ENCODE measurements at regions not wholly inside any gene's neighbourhood (a gene's known extent, or its start where the extent isn't known, plus 50 kb on each side); places are given as distances from the start of the nearest gene placed in this dataset.

DNA sequence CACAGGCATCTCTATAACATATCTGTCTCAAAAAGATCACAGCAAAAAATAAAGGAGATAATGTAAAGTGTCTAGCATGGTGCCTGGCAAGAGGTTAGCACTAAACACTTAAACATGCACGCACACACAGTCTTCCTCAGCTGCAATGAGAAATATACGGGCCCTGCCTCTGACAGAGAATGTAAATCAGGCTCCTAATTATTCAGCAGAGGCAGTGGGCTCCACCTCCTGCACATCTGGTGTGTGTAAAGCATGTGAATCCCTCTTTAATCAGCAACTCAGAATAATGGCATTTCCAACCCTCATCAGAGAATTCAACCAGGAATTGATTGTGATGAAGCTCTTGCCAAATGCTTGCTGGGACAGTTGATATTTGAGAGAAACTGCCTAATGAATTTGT is 85.6 kb upstream of the KCNA3 start:
- H3K4me3 ChIP-seq = no peak overlapping the region
- no peak for TF ChIP-seq POLR2A (IDR thresholded peaks at IDR 0.05)
- TF ChIP-seq, protein P1, sequence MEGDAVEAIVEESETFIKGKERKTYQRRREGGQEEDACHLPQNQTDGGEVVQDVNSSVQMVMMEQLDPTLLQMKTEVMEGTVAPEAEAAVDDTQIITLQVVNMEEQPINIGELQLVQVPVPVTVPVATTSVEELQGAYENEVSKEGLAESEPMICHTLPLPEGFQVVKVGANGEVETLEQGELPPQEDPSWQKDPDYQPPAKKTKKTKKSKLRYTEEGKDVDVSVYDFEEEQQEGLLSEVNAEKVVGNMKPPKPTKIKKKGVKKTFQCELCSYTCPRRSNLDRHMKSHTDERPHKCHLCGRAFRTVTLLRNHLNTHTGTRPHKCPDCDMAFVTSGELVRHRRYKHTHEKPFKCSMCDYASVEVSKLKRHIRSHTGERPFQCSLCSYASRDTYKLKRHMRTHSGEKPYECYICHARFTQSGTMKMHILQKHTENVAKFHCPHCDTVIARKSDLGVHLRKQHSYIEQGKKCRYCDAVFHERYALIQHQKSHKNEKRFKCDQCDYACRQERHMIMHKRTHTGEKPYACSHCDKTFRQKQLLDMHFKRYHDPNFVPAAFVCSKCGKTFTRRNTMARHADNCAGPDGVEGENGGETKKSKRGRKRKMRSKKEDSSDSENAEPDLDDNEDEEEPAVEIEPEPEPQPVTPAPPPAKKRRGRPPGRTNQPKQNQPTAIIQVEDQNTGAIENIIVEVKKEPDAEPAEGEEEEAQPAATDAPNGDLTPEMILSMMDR (IDR thresholded peaks at IDR 0.05 in 8 of 11, conservative IDR thresholded peaks at IDR 0.05 in 3 of 11) = no peak
- no peak for TF ChIP-seq POLR2AphosphoS5 (IDR thresholded peaks at IDR 0.05)
- DNase-seq = no peak
- 60 to 68% (median 65%) methylated on average over 2 of the region's 2 CpGs for WGBS, 5 donors
- no peak overlapping the region for H3K27ac ChIP-seq
- intact Hi-C loops (cut with DNase I; ENCODE audit: low total_unique reads) = no loop called here
- H3K9me3 ChIP-seq = no peaks in the 10 kb centered on the region
- peaks cover 0 to 42% (median 7%) of the 10 kb centered on the region in 7 donors for H3K27me3 ChIP-seq (replicated peaks in 1 of 7)
- H3K36me3 ChIP-seq = no peaks in the 10 kb centered on the region
- H3K4me1 ChIP-seq = no peaks in the 10 kb centered on the region

DNA sequence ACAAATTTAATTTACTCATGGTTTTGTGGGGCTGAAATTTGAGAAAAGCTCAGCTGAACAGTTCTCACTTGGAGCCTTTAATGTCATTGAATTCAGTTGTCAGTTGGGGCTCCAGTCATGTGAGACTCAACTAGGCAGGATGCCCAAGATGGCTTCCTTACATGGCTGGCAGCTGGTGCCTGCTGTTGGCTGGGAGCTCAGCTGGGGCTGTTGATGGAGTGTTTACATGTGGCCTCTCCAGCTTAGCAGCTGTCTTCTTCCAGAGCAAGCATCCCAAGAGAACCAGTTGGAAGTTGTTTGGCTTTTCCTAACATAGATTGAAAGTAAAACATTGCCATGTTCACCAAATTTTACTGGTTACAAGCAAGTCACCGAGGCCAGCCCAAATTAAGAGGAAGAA is 81.8 kb upstream of the KCNA3 start:
- DNase-seq = no peak
- Histone ChIP-seq H3K9me3 (no peaks in the 10 kb centered on the region), H3K27ac (no peak overlapping the region), H3K36me3 (no peaks in the 10 kb centered on the region), H3K4me3 (no peak overlapping the region), H3K4me1 (no peaks in the 10 kb centered on the region), H3K27me3 (replicated peaks in 1 of 7) (peaks cover 0 to 42% (median 7%) of the 10 kb centered on the region in 7 donors)
- TF ChIP-seq, protein P1 (IDR thresholded peaks at IDR 0.05 in 8 of 11, conservative IDR thresholded peaks at IDR 0.05 in 3 of 11) = no peak
- TF ChIP-seq POLR2AphosphoS5 (IDR thresholded peaks at IDR 0.05) (no peak), POLR2A (IDR thresholded peaks at IDR 0.05) (no peak)
- WGBS, 5 donors = 80 to 95% (median 89%) methylated on average over 1 of the region's 1 CpG
- intact Hi-C loops (cut with DNase I; ENCODE audit: low total_unique reads) = no loop called here

DNA sequence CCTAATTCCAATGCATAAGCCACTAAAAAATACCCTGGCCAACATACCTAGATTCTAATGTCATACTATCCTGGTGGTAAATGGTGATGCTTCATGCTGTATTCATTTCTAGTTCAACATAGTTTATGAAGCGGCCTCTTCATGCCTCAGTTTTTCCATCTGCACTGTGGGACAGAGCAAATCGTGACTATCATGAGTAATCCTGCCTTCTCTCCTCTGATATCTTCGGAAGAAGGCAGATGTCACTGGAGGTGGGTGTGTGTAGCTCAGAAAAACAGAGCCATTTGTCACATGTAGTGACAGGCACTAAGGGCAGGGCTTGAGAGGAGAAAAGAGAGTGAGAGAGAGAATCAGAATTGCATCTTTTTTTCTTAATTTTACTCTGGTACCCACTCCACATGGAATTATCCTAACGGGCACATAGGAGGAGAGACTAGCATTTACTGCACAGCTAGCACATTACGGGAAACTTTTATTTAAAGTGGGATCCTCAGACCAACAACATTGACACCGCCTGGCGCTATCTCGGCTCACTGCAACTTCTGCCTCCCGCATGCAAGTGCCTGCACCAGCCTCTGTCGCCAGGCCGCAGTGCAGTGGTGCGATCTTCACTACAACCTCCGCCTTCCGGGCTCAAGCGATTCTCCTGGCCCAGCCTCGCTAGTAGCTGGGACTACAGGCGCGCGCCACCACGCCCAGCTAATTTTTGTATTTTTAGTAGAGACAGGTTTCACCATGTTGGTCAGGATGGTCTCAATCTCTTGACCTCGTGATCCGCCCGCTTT is 78.4 kb upstream of the KCNA3 start:
- TF ChIP-seq, protein P1 (IDR thresholded peaks at IDR 0.05 in 8 of 11, conservative IDR thresholded peaks at IDR 0.05 in 3 of 11) = no peak
- TF ChIP-seq POLR2AphosphoS5 (IDR thresholded peaks at IDR 0.05) (no peak), POLR2A (IDR thresholded peaks at IDR 0.05) (no peak)
- 87 to 92% (median 91%) methylated on average over 23 of the region's 23 CpGs for WGBS, 5 donors
- no peaks in the 10 kb centered on the region for H3K4me1 ChIP-seq
- H3K27ac ChIP-seq = no peak overlapping the region
- H3K27me3 ChIP-seq (replicated peaks in 1 of 7) = peaks cover 0 to 49% (median 7%) of the 10 kb centered on the region in 7 donors
- no peaks in the 10 kb centered on the region for H3K9me3 ChIP-seq
- H3K4me3 ChIP-seq = no peak overlapping the region
- DNase-seq = no peak
- intact Hi-C loops (cut with DNase I; ENCODE audit: low total_unique reads) = no loop called here
- H3K36me3 ChIP-seq = no peaks in the 10 kb centered on the region

DNA sequence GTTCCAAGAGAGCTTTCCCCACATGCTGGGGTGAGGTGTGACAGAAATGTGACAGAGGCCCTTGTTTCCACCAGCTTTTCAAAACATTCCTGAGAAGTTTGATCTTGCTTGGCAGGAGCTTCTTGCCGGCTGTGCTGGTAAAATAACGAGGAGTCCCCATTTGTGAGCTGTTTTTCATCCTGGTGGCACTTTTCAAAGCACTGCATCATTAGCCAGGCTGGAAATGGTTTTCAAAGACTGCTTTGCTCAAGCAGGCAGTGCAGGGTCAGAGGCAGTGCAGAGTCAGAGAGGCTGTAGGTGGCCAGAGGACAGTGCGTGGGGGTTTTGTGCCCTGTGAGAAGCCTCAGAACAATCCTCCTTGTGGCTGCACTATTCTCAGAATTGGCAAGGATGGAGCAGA is 75.8 kb upstream of the KCNA3 start:
- no peak for TF ChIP-seq POLR2AphosphoS5 (IDR thresholded peaks at IDR 0.05)
- TF ChIP-seq, protein P1 (IDR thresholded peaks at IDR 0.05 in 8 of 11, conservative IDR thresholded peaks at IDR 0.05 in 3 of 11) = no peak
- TF ChIP-seq POLR2A (IDR thresholded peaks at IDR 0.05) = no peak
- Histone ChIP-seq H3K27ac (no peak overlapping the region), H3K36me3 (no peaks in the 10 kb centered on the region), H3K4me3 (no peak overlapping the region), H3K27me3 (replicated peaks in 1 of 7) (peaks cover 0 to 50% (median 6%) of the 10 kb centered on the region in 7 donors), H3K4me1 (no peaks in the 10 kb centered on the region), H3K9me3 (no peaks in the 10 kb centered on the region)
- no peak for DNase-seq
- 26 to 35% (median 29%) methylated on average over 3 of the region's 3 CpGs for WGBS, 5 donors
- intact Hi-C loops (cut with DNase I; ENCODE audit: low total_unique reads) = no loop called here
